Cardiac muscle cell (in vitro differentiated cells and primary cell): ENCODE measurements at regions not wholly inside any gene's neighbourhood (a gene's known extent, or its start where the extent isn't known, plus 50 kb on each side); places are given as distances from the start of the nearest gene placed in this dataset.

ENCODE experiments used
- DNase-seq, 2 donors: peaks; one replicate each; pipeline versions ENCODE4 v3.0.0 to v3.0.0-alpha.2; 2010 to 2017; ENCODE audit warnings: low read depth in 1 of 2, low spot score in 1 of 2
- H3K27ac ChIP-seq: fragments of 200-600 bp; sonication (generic); 2 replicates; pipeline ENCODE4 v1.5.1; 2016
- H3K27me3 ChIP-seq: fragments of 200-600 bp; sonication (generic); 2 replicates; pipeline ENCODE4 v1.6.0; 2016; ENCODE audit warnings: control low read depth
- H3K36me3 ChIP-seq: fragments of 200-600 bp; sonication (generic); 2 replicates; pipeline ENCODE4 v1.5.1; 2016; ENCODE audit warnings: control low read depth
- H3K4me1 ChIP-seq: fragments of 200-600 bp; sonication (generic); 2 replicates; pipeline ENCODE4 v1.8.1; 2017; ENCODE audit warnings: low read depth, mild to moderate bottlenecking, mixed run types
- H3K4me3 ChIP-seq: fragments of 200-600 bp; sonication (generic); 2 replicates; pipeline ENCODE4 v1.5.1; 2016; ENCODE audit warnings: mild to moderate bottlenecking
- H3K9me3 ChIP-seq: fragments of 200-600 bp; sonication (generic); 2 replicates; pipeline ENCODE4 v1.5.1; 2017; ENCODE audit warnings: low read depth, mild to moderate bottlenecking, control low read depth
- TF ChIP-seq, protein P1 (sequence below): IDR thresholded peaks from 2 replicates; pipeline ENCODE4 v1.5.1; 2012; ENCODE audit warnings: low read depth, mild to moderate bottlenecking, low read length

DNA sequence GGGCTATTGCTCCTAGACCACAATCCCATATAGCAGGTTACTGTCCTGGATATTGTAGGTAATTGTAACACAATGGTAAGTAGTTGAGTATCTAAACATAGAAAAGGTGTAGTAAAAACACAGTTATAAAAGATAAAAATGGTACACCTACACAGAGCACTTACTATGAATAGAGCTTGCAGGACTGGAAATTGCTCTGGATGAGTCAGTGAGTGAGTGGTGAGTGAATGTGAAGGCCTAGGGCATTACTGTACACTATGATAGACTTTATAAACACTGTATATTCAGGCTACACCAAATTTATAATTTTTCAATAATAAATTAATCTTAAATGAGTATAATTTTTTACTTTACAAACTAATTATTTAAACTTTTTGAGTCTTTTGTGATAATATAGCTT, 425.7 kb downstream of the PABPC4L start:
- Histone ChIP-seq H3K27ac (no peak overlapping the region), H3K36me3 (no peaks in the 10 kb centered on the region), H3K4me1 (no peaks in the 10 kb centered on the region), H3K27me3 (no peaks in the 10 kb centered on the region), H3K9me3 (no peaks in the 10 kb centered on the region), H3K4me3 (no peak overlapping the region)
- peak in 1 of 2 donors; percentile 3 for DNase-seq
- TF ChIP-seq, protein P1, sequence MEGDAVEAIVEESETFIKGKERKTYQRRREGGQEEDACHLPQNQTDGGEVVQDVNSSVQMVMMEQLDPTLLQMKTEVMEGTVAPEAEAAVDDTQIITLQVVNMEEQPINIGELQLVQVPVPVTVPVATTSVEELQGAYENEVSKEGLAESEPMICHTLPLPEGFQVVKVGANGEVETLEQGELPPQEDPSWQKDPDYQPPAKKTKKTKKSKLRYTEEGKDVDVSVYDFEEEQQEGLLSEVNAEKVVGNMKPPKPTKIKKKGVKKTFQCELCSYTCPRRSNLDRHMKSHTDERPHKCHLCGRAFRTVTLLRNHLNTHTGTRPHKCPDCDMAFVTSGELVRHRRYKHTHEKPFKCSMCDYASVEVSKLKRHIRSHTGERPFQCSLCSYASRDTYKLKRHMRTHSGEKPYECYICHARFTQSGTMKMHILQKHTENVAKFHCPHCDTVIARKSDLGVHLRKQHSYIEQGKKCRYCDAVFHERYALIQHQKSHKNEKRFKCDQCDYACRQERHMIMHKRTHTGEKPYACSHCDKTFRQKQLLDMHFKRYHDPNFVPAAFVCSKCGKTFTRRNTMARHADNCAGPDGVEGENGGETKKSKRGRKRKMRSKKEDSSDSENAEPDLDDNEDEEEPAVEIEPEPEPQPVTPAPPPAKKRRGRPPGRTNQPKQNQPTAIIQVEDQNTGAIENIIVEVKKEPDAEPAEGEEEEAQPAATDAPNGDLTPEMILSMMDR: no peak

DNA sequence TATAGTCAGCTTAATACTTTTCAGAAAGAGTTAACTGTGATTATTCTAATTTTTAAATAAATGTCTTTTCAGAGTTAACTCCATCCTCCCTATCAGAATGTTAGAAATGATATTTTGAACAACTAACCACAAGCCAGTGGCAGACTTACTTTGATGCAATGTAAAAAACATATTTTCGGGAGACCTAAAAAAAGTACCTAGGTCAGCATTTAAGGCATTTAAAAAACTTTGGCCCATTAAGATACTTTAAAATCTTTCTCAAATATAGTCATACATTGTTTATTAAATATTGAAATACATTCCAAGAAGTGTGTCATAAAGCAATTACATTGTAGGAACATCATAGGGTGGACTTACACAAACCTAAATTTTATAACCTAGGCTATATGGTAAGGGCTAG, 426.1 kb downstream of the PABPC4L start:
- no peak overlapping the region for H3K4me3 ChIP-seq
- TF ChIP-seq, protein P1: no peak
- H3K4me1 ChIP-seq: no peaks in the 10 kb centered on the region
- no peak for DNase-seq
- H3K36me3 ChIP-seq: no peaks in the 10 kb centered on the region
- H3K27me3 ChIP-seq: no peaks in the 10 kb centered on the region
- H3K27ac ChIP-seq: no peak overlapping the region
- no peaks in the 10 kb centered on the region for H3K9me3 ChIP-seq

DNA sequence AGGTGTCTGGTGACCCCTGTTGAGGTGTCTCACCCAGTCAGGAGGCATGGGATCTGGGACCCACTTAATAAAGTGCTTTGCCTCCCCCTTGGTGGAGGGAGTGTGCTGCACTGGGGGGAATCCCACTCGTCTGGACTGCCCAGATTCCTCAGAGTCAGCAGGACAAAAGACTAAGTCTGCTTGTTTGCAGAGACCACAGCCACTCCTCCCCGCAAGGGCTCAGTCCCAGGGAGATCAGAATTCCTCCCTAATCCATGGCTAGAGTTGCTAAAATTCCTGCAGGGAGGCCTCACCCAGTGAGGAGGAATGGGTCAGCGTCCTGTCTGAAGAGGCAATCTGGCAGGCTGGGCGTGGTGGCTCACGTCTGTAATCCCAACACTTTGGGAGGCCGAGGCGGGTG, 442.2 kb downstream of the PABPC4L start:
- H3K9me3 ChIP-seq: no peaks in the 10 kb centered on the region
- no peaks in the 10 kb centered on the region for H3K36me3 ChIP-seq
- TF ChIP-seq, protein P1: no peak
- no peak overlapping the region for H3K4me3 ChIP-seq
- H3K27ac ChIP-seq: no peak overlapping the region
- H3K27me3 ChIP-seq: no peaks in the 10 kb centered on the region
- no peaks in the 10 kb centered on the region for H3K4me1 ChIP-seq
- DNase-seq: no peak

GRCh38 chr4:133741766-133742165, 459.8 kb downstream of the PABPC4L start:
- Histone ChIP-seq H3K4me3 (no peak overlapping the region), H3K36me3 (no peaks in the 10 kb centered on the region), H3K27ac (no peak overlapping the region), H3K9me3 (no peaks in the 10 kb centered on the region), H3K4me1 (no peaks in the 10 kb centered on the region), H3K27me3 (no peaks in the 10 kb centered on the region)
- TF ChIP-seq, protein P1: no peak
- no peak for DNase-seq

- TF ChIP-seq, protein P1: no peak
These were observed 481.6 kb downstream of the PABPC4L start for GRCh38 chr4:133720001-133720400.

GRCh38 chr4:133719098-133719497, 482.5 kb downstream of the PABPC4L start:
- Histone ChIP-seq H3K4me1 (no peaks in the 10 kb centered on the region), H3K27me3 (no peaks in the 10 kb centered on the region), H3K4me3 (no peak overlapping the region), H3K36me3 (no peaks in the 10 kb centered on the region), H3K9me3 (no peaks in the 10 kb centered on the region), H3K27ac (no peak overlapping the region)
- no peak for DNase-seq
- TF ChIP-seq, protein P1: no peak

More at GRCh38 chr4:133720001-133720400, 481.6 kb downstream of the PABPC4L start:
- Histone ChIP-seq H3K27ac (no peak overlapping the region), H3K27me3 (no peaks in the 10 kb centered on the region), H3K9me3 (no peaks in the 10 kb centered on the region), H3K4me1 (no peaks in the 10 kb centered on the region), H3K4me3 (no peak overlapping the region), H3K36me3 (no peaks in the 10 kb centered on the region)
- DNase-seq: peak in 1 of 2 donors; percentile 1
